ENCODE measurements at regions not wholly inside any gene's neighbourhood (a gene's known extent, or its start where the extent isn't known, plus 50 kb on each side); places are given as distances from the start of the nearest gene placed in this dataset.

- TF ChIP-seq EZH2 (IDR thresholded peaks at IDR 0.05) (no peak), CTCF (IDR thresholded peaks at IDR 0.05) (no peak)
Measured at GRCh38 chr13:95433537-95433936, 119.0 kb upstream of the CLDN10 start.

Data from neural progenitor cell (in vitro differentiated cells).